ENCODE measurements at regions not wholly inside any gene's neighbourhood (a gene's known extent, or its start where the extent isn't known, plus 50 kb on each side); places are given as distances from the start of the nearest gene placed in this dataset.

GRCh38 chr15:47434596-47434995 is 282.7 kb upstream of the SEMA6D start:
- no peak for DNase-seq

- no peak for DNase-seq
Observed at GRCh38 chr15:47437491-47437890, 279.8 kb upstream of the SEMA6D start.

- DNase-seq: no peak
Observed at GRCh38 chr15:47439146-47440111, 277.9 kb upstream of the SEMA6D start.

- DNase-seq: no peak
Observed at GRCh38 chr15:47442371-47442770, 274.9 kb upstream of the SEMA6D start.

GRCh38 chr15:47443839-47444238 is 273.5 kb upstream of the SEMA6D start:
- DNase-seq: no peak

- DNase-seq: no peak
Observed at GRCh38 chr15:47445723-47446392, 271.4 kb upstream of the SEMA6D start.

GRCh38 chr15:47460795-47461573 is 256.3 kb upstream of the SEMA6D start:
- no peak for DNase-seq

- no peak for DNase-seq
Observed at GRCh38 chr15:47461652-47462141, 255.6 kb upstream of the SEMA6D start.

- no peak for DNase-seq
Observed at GRCh38 chr15:47466357-47466756, 250.9 kb upstream of the SEMA6D start.

- DNase-seq: no peak
Observed at GRCh38 chr15:47470983-47471382, 246.3 kb upstream of the SEMA6D start.

GRCh38 chr15:47473106-47473725 is 244.1 kb upstream of the SEMA6D start:
- no peak for DNase-seq

GRCh38 chr15:47473832-47474231 is 243.5 kb upstream of the SEMA6D start:
- no peak for DNase-seq

GRCh38 chr15:47475336-47475735 is 242.0 kb upstream of the SEMA6D start:
- no peak for DNase-seq

- DNase-seq: no peak
Observed at GRCh38 chr15:47477341-47477740, 240.0 kb upstream of the SEMA6D start.

- no peak for DNase-seq
Observed at GRCh38 chr15:47484059-47484458, 233.2 kb upstream of the SEMA6D start.

- no peak for DNase-seq
Observed at GRCh38 chr15:47484997-47485396, 232.3 kb upstream of the SEMA6D start.

- DNase-seq: no peak
Observed at GRCh38 chr15:47485419-47485818, 231.9 kb upstream of the SEMA6D start.

GRCh38 chr15:47486040-47486439 is 231.3 kb upstream of the SEMA6D start:
- no peak for DNase-seq

- no peak for DNase-seq
Observed at GRCh38 chr15:47492195-47492594, 225.1 kb upstream of the SEMA6D start.

GRCh38 chr15:47493357-47494247 is 223.7 kb upstream of the SEMA6D start:
- no peak for DNase-seq

GRCh38 chr15:47496343-47497185 is 220.7 kb upstream of the SEMA6D start:
- no peak for DNase-seq
